Keratinocyte (primary cell): ENCODE measurements at regions not wholly inside any gene's neighbourhood (a gene's known extent, or its start where the extent isn't known, plus 50 kb on each side); places are given as distances from the start of the nearest gene placed in this dataset.

Experiments used
- DNase-seq: peaks from one replicate; pipeline ENCODE4 v3.0.0-alpha.2; 2011; ENCODE audit warnings: low read depth, missing footprints, low spot score
- FAIRE-seq: peaks from 2 replicates; lab custom pipeline; 2011; peaks lifted over from hg19 to GRCh38; lab: Jason Lieb, UNC
- H2AFZ ChIP-seq: 2 replicates; pipeline ENCODE4 v1.6.0; 2012; ENCODE audit warnings: low read length, control low read depth, inconsistent platforms; ENCODE audit not compliant: control insufficient read depth
- H3K27ac ChIP-seq: 2 replicates; pipeline ENCODE4 v1.5.1; 2011; ENCODE audit warnings: low read length; ENCODE audit not compliant: control insufficient read depth, insufficient read depth
- H3K27me3 ChIP-seq: 3 replicates; pipeline ENCODE4 v1.6.0; 2011; ENCODE audit warnings: low read length; ENCODE audit not compliant: control insufficient read depth, insufficient read depth; ENCODE audit errors: extremely low read depth
- H3K36me3 ChIP-seq, 2 experiments: 2 replicates in 1 of 2; 3 replicates in 1 of 2; pipeline ENCODE4 v1.5.1; 2011; ENCODE audit warnings: low read length in 2 of 2, mild to moderate bottlenecking in 1 of 2; ENCODE audit not compliant: control insufficient read depth in 2 of 2, insufficient read depth in 2 of 2; ENCODE audit errors: extremely low read depth in 1 of 2
- H3K4me1 ChIP-seq: 3 replicates; pipeline ENCODE4 v1.5.1; 2011; ENCODE audit warnings: low read length; ENCODE audit not compliant: control insufficient read depth, insufficient read depth; ENCODE audit errors: extremely low read depth
- H3K4me2 ChIP-seq: 3 replicates; pipeline ENCODE4 v1.6.0; 2011; ENCODE audit warnings: low read depth, low read length; ENCODE audit not compliant: control insufficient read depth, insufficient read depth; ENCODE audit errors: extremely low read depth
- H3K4me3 ChIP-seq, 3 experiments: fragments of 200-600 bp in 1 of 3; sonication (generic) in 1 of 3; 2 replicates in 2 of 3; 3 replicates in 1 of 3; pipeline ENCODE4 v1.5.1; 2011 to 2016; ENCODE audit warnings: low read length in 3 of 3, mild to moderate bottlenecking in 3 of 3, control low read depth in 2 of 3, inconsistent platforms in 1 of 3, low read depth in 1 of 3, mixed read lengths in 1 of 3, mixed run types in 1 of 3, moderate library complexity in 1 of 3; ENCODE audit not compliant: control insufficient read depth in 2 of 3, insufficient read depth in 2 of 3; ENCODE audit errors: extremely low read depth in 1 of 3
- H3K79me2 ChIP-seq: 2 replicates; pipeline ENCODE4 v1.6.0; 2012; ENCODE audit warnings: low read length; ENCODE audit not compliant: control insufficient read depth, insufficient read depth
- H3K9ac ChIP-seq: 3 replicates; pipeline ENCODE4 v1.6.0; 2011; ENCODE audit warnings: low read length; ENCODE audit not compliant: control insufficient read depth, insufficient read depth; ENCODE audit errors: extremely low read depth
- H3K9me1 ChIP-seq: 3 replicates; pipeline ENCODE4 v1.6.0; 2011; ENCODE audit warnings: low read length; ENCODE audit not compliant: control insufficient read depth, insufficient read depth; ENCODE audit errors: extremely low read depth
- H3K9me3 ChIP-seq: 2 replicates; pipeline ENCODE4 v1.5.1; 2012; ENCODE audit warnings: low read depth, low read length; ENCODE audit not compliant: control insufficient read depth
- H4K20me1 ChIP-seq: 3 replicates; pipeline ENCODE4 v1.6.0; 2011; ENCODE audit warnings: low read length; ENCODE audit not compliant: control insufficient read depth, insufficient read depth; ENCODE audit errors: extremely low read depth
- CTCF ChIP-seq, 3 experiments: IDR thresholded peaks in 1 of 3; conservative IDR thresholded peaks in 1 of 3; optimal IDR thresholded peaks in 1 of 3; 2 replicates in 2 of 3; 3 replicates in 1 of 3; pipeline versions ENCODE3 to v1.5.1; 2011; ENCODE audit warnings: low read length in 3 of 3, mild to moderate bottlenecking in 3 of 3, moderate library complexity in 2 of 3, control low read depth in 1 of 3, inconsistent platforms in 1 of 3; ENCODE audit not compliant: insufficient read depth in 2 of 3; ENCODE audit errors: extremely low read depth in 1 of 3
- EZH2 ChIP-seq: IDR thresholded peaks from one replicate; pipeline ENCODE4 v1.6.1; 2012; ENCODE audit warnings: inconsistent platforms, mild to moderate bottlenecking, low read length, moderate library complexity
- dilution Hi-C: fragments of 300-500 bp; cut with MboI; formaldehyde crosslinking; loops from one replicate; pipeline ENCODE4 v1.7.0; 2020; ENCODE audit warnings: low sequenced_read_pairs; ENCODE audit not compliant: extremely low pct_ligation_motif_present

GRCh38 chr14:38505973-38506249 is 250.0 kb upstream of the CLEC14A start:
- dilution Hi-C loops: no loop called here
- H3K9me1 ChIP-seq: no peaks in the 10 kb centered on the region
- FAIRE-seq (no peak), DNase-seq (no peak)
- no peaks in the 10 kb centered on the region for H3K4me1 ChIP-seq
- no peak overlapping the region for H3K27ac ChIP-seq
- H3K4me2 ChIP-seq: no peak overlapping the region
- no peaks in the 10 kb centered on the region for H3K9me3 ChIP-seq
- no peaks in the 10 kb centered on the region for H3K79me2 ChIP-seq
- H3K27me3 ChIP-seq: no peaks in the 10 kb centered on the region
- no peak overlapping the region for H3K9ac ChIP-seq
- H3K4me3 ChIP-seq: no peak overlapping the region
- no peak overlapping the region for H2AFZ ChIP-seq
- no peaks in the 10 kb centered on the region for H4K20me1 ChIP-seq
- no peak for TF ChIP-seq EZH2
- no peak for TF ChIP-seq CTCF (optimal IDR thresholded peaks at IDR 0.05 in 1 of 3, IDR thresholded peaks at IDR 0.05 in 1 of 3, conservative IDR thresholded peaks at IDR 0.05 in 1 of 3; ENCODE audit: extremely low read depth in 1 of 3, insufficient read depth in 2 of 3, low read length in 3 of 3)
- no peaks in the 10 kb centered on the region for H3K36me3 ChIP-seq

- no peak overlapping the region for H3K9ac ChIP-seq
- DNase-seq (no peak), FAIRE-seq (no peak)
- dilution Hi-C loops: no loop called here
- H3K4me3 ChIP-seq: no peak overlapping the region
- no peaks in the 10 kb centered on the region for H3K79me2 ChIP-seq
- no peak overlapping the region for H3K4me2 ChIP-seq
- no peaks in the 10 kb centered on the region for H3K9me3 ChIP-seq
- no peaks in the 10 kb centered on the region for H3K4me1 ChIP-seq
- no peaks in the 10 kb centered on the region for H4K20me1 ChIP-seq
- no peak for TF ChIP-seq CTCF (optimal IDR thresholded peaks at IDR 0.05 in 1 of 3, IDR thresholded peaks at IDR 0.05 in 1 of 3, conservative IDR thresholded peaks at IDR 0.05 in 1 of 3; ENCODE audit: extremely low read depth in 1 of 3, insufficient read depth in 2 of 3, low read length in 3 of 3)
- TF ChIP-seq EZH2: no peak
- H3K9me1 ChIP-seq: no peaks in the 10 kb centered on the region
- H3K36me3 ChIP-seq: no peaks in the 10 kb centered on the region
- H3K27ac ChIP-seq: no peak overlapping the region
- no peak overlapping the region for H2AFZ ChIP-seq
- H3K27me3 ChIP-seq: no peaks in the 10 kb centered on the region
Measured at GRCh38 chr14:38505221-38505972, 249.5 kb upstream of the CLEC14A start.
